GM18499 (cell line): ENCODE measurements at regions not wholly inside any gene's neighbourhood (a gene's known extent, or its start where the extent isn't known, plus 50 kb on each side); places are given as distances from the start of the nearest gene placed in this dataset.
"Not testable (repeated sequence)": the region's sequence is repeated elsewhere in the genome, so short reads cannot be mapped to it uniquely, and the experiment has no call there.

Source experiments
- ATAC-seq: cut with Tn5 transposase; IDR thresholded peaks from one replicate; pipeline ENCODE4 v1.9.1; 2021; ENCODE audit warnings: moderate number of reproducible peaks; ENCODE audit not compliant: insufficient read depth, unreplicated experiment

DNA sequence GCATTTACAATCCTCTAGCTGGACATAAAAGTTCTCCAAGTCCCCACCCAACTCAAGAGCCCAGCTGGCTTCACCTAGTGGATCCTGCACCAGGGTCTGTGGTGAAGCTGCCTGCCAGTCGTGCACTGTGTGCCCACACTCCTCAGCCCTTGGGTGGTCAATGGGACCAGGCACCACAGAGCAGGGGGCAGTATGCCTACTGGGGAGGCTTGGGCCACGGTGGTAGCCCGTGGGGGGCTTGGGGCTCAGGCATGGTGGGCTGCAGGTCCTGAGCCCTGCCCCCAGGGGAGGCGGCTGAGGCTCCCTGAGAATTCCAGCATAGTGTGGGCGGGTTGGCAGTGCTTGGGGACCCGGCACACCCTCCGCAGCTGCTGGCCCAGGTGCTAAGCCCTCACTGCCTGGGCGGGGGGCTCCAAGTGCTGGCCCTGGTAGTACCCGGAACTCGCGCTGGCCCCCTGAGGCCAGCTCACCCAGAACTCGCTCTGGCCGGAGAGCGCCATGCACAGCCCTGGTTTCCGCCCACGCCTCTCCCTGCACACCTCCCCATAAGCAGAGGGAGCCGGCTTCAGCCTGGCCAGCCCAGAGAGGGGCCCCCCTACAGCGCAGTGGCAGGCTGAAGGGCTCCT is 1473.4 kb downstream of the SUCLG1 start:
- no peak for ATAC-seq

GRCh38 chr2:82968358-82968757 is 1490.7 kb downstream of the SUCLG1 start:
- no peak for ATAC-seq

- ATAC-seq, result no peak
These were observed 1494.7 kb downstream of the SUCLG1 start for GRCh38 chr2:82964341-82964740.

GRCh38 chr2:82959727-82960126 is 1499.4 kb downstream of the SUCLG1 start:
- ATAC-seq, result no peak

- no peak for ATAC-seq
These were observed 1504.2 kb downstream of the SUCLG1 start for GRCh38 chr2:82954868-82955267.

- ATAC-seq, result no peak
These were observed 1519.9 kb downstream of the SUCLG1 start for GRCh38 chr2:82939211-82939610.

DNA sequence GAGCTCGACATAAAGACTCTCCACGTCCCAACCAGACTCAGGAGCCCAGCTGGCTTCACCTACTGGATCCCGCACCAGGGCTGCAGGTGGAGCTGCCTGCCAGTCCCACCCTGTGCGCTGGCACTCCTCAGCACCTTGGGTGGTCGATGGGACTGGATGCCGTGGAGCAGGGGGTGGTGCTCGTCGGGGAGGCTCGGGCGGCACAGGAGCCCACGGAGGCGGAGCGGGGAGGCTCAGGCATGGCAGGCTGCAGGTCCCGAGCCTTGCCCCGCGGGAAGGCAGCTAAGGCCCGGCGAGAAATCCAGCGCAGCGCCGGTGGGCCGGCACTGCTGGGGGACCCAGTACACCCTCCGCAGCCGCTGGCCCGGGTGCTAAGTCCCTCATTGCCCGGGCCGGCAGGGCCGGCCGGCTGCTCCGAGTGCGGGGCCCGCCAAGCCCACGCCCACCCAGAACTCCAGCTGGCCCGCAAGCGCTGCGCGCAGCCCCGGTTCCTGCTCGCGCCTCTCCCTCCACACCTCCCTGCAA is 1520.7 kb downstream of the SUCLG1 start:
- not testable (repeated sequence) for ATAC-seq

DNA sequence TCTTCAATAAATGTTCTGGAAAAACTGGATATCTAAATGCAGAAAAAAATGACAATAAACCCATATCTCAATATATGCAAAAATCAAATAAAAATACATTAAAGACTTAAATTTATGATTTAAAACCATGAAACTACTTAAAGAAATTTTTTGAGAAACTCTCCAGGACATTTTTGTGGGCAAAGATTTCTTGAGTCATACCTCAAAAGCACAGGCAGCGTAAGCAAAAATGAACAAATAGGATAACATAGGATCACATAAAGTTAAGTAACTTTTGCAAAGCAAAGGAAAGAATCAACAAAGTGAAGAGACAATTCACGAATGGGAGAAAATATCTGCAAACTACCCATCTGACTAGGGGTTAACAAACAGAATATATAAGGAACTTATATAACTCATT is 1545.5 kb downstream of the SUCLG1 start:
- no peak for ATAC-seq

GRCh38 chr2:82896117-82896516 is 1563.0 kb downstream of the SUCLG1 start:
- no peak for ATAC-seq

- ATAC-seq, result no peak
These were observed 1565.9 kb downstream of the SUCLG1 start for GRCh38 chr2:82893190-82893589.

DNA sequence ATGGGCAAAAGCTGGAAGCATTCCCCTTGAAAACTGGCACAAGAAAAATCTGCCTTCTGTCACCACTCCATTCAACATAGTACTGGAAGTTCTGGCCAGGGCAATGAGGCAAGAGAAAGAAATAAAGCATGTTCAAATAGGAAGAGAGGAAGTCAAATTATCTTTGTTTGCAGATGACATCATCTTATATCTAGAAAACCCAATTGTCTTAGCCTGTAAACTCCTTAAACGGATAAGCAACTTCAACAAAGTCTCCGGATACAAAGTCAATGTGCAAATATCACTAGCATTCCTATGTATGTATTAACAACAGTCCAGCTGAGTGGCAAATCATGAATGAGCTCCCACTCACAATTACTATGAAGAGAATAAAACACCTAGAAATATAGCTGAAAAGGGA is 1579.3 kb downstream of the SUCLG1 start:
- ATAC-seq, result no peak

DNA sequence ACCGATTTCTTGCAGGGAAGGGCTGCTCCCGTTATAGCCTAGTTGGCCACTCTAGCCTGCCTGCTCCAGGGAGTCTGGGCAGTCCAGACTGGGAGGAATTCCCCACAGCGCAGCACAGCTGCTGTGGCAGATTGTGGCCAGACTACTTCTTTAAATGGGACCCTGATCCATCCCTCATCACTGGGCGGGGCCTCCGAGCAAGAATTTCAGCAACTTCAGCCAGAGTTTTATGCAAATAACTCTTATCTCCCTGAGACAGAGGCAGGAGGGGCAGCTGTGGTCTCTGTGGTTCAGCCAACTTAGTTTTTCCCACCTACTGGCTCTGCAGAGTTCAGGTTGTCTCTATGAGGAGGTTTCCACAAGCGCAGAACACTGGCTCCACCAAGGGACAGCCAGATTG is 1583.2 kb downstream of the SUCLG1 start:
- ATAC-seq, result no peak

DNA sequence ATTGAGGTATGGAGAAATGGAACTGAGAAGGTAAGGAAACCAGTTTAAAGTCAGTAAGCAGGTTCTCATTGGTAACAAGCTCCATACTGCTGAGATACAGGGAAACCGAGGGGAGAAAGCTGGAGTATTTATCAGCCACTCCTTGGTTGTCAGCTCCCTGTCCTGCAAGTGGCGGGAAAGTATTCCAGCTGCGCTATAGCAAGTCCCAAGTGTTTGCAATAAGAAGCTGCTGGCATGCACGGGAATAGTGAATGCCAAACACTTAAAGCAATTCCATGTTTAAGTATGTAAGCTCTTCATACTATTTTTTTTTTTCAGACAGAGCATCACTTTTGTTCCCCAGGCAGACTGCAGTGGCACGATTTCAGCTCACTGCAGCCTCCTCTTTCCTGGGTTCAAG is 1601.1 kb downstream of the SUCLG1 start:
- ATAC-seq, result no peak

GRCh38 chr2:82853299-82853698 is 1605.8 kb downstream of the SUCLG1 start:
- ATAC-seq, result no peak

- no peak for ATAC-seq
These were observed 1606.3 kb downstream of the SUCLG1 start for GRCh38 chr2:82852787-82853186.

GRCh38 chr2:82848285-82848684 is 1610.8 kb downstream of the SUCLG1 start:
- no peak for ATAC-seq

GRCh38 chr2:82839036-82839435 is 1620.0 kb downstream of the SUCLG1 start:
- ATAC-seq, result no peak

DNA sequence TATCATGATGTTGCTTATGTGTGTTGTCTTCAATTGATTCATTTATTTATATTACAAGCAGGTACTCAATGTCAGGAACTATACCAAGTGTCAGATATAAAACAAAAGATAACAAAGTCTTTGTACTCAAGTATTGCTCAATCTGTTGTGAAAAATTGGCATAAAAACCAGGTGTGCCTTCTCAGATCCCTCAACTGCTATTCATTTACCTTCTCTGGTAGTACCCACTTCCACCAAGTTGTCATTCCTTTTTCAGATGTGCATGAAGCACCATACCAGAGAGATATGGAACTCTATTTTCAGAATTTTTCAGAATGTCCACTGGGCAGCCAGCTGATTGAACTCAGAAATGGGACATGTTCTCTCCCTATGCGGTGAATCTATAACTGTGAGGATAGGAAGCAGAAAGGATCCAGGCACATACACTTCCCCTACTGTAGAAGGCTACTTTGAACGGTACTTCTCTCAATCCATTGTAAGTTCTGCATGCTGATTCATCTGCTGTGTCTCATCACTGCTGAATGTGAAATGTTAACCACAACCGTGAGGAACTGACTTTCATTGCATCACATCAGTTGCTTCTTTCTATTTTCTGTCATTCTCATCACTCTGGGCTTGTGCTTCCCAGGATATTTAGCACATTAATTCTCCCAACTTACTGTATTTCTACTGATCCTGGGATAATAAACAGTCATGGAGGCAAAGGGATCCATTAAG is 1621.3 kb downstream of the SUCLG1 start:
- no peak for ATAC-seq

DNA sequence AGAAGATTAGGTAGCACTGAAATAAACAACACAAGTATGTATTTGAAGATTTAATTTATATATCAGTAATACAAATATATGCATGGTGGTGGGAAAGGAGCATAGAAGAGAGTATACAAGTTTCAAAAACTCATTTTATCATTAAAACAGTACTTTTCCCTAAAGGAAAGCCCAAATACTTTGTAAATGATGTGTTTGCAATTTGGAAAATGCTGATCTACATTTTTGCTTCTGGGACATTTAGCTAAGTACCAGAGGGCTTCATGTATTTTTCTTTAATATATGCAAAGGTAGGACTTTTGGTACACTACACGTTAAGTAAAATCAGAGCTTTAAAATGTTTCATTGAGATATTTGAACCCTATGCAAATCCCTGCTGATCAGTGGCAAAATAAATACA is 1624.2 kb downstream of the SUCLG1 start:
- no peak for ATAC-seq

GRCh38 chr2:82827426-82827825 is 1631.7 kb downstream of the SUCLG1 start:
- ATAC-seq, result no peak

DNA sequence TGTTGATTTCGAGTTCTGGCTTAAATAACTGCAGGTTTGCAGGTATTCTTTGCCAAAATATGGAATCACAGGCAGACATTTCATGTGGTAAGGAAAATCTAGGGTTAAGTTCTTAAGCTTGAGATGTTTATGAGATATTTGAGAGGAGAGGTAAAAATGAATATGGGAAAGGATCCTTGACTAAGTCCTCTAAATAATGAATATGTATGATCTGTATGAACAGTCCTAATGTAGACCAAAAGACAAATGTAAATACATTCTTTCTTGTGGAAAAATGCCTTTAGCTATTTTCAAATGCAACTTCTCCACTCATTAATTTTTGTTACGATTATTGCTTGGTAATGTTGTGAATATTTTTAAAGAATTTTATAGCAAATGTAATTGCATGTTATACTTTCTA is 1632.6 kb downstream of the SUCLG1 start:
- no peak for ATAC-seq
